Neural progenitor cell (in vitro differentiated cells): ENCODE measurements at regions not wholly inside any gene's neighbourhood (a gene's known extent, or its start where the extent isn't known, plus 50 kb on each side); places are given as distances from the start of the nearest gene placed in this dataset.

Experiments
- DNase-seq: peaks from one replicate; pipeline ENCODE4 v3.0.0-alpha.2; 2016; ENCODE audit warnings: low spot score
- H2AFZ ChIP-seq: fragments of 200-600 bp; sonication (generic); replicated peaks from 2 replicates; pipeline ENCODE4 v1.6.1; 2016; ENCODE audit warnings: antibody characterized with exemption
- H3F3A ChIP-seq: fragments of 200-600 bp; sonication (generic); 2 replicates; pipeline ENCODE4 v1.6.1; 2016; ENCODE audit warnings: antibody characterized with exemption, low read depth
- H3K27ac ChIP-seq: fragments of 200-600 bp; sonication (generic); 2 replicates; pipeline ENCODE4 v1.5.1; 2016; ENCODE audit warnings: mild to moderate bottlenecking
- H3K27me3 ChIP-seq: fragments of 200-600 bp; sonication (generic); 2 replicates; pipeline ENCODE4 v1.6.1; 2016; ENCODE audit warnings: mild to moderate bottlenecking, moderate library complexity
- H3K36me3 ChIP-seq: fragments of 200-600 bp; sonication (generic); 2 replicates; pipeline ENCODE4 v1.5.1; 2016
- H3K4me1 ChIP-seq: fragments of 200-600 bp; sonication (generic); 2 replicates; pipeline ENCODE4 v1.6.1; 2016; ENCODE audit warnings: mixed run types
- H3K4me2 ChIP-seq: fragments of 200-600 bp; sonication (generic); 2 replicates; pipeline ENCODE4 v1.6.1; 2016
- H3K4me3 ChIP-seq: fragments of 200-600 bp; sonication (generic); 2 replicates; pipeline ENCODE4 v1.5.1; 2016
- H3K79me2 ChIP-seq: fragments of 200-600 bp; sonication (generic); 2 replicates; pipeline ENCODE4 v1.6.1; 2016; ENCODE audit warnings: low read depth
- H3K9ac ChIP-seq: fragments of 200-600 bp; sonication (generic); 2 replicates; pipeline ENCODE4 v1.6.1; 2016
- H3K9me3 ChIP-seq: fragments of 200-600 bp; sonication (generic); 2 replicates; pipeline ENCODE4 v1.5.1; 2016; ENCODE audit warnings: low read depth
- H4K20me1 ChIP-seq: fragments of 200-600 bp; sonication (generic); 2 replicates; pipeline ENCODE4 v1.6.1; 2016; ENCODE audit warnings: low read depth
- H3K27ac Mint-ChIP-seq: 3 replicates; pipeline ENCODE4 v1.8.0; 2021; ENCODE audit warnings: mixed read lengths
- H3K27me3 Mint-ChIP-seq: 2 replicates; pipeline ENCODE4 v1.8.0; 2022; ENCODE audit warnings: low read depth, mild to moderate bottlenecking, inconsistent platforms, moderate library complexity, mixed read lengths; ENCODE audit not compliant: insufficient read depth
- H3K36me3 Mint-ChIP-seq: 3 replicates; pipeline ENCODE4 v1.8.0; 2021; ENCODE audit warnings: mixed read lengths
- H3K4me1 Mint-ChIP-seq: 3 replicates; pipeline ENCODE4 v1.8.0; 2021; ENCODE audit warnings: mixed read lengths
- H3K4me3 Mint-ChIP-seq: 3 replicates; pipeline ENCODE4 v1.8.0; 2021; ENCODE audit warnings: mild to moderate bottlenecking, moderate library complexity, mixed read lengths
- H3K9me3 Mint-ChIP-seq: 3 replicates; pipeline ENCODE4 v1.8.0; 2020; ENCODE audit warnings: mixed read lengths
- CTCF ChIP-seq: fragments of 200-600 bp; sonication (generic); IDR thresholded peaks from 2 replicates; pipeline ENCODE4 v1.5.1; 2017; ENCODE audit warnings: antibody characterized with exemption, mild to moderate bottlenecking
- EZH2 ChIP-seq: fragments of 200-600 bp; sonication (generic); IDR thresholded peaks from 2 replicates; pipeline ENCODE4 v1.6.1; 2017; ENCODE audit warnings: antibody characterized with exemption, mild to moderate bottlenecking, moderate library complexity
- EZH2phosphoT487 ChIP-seq: fragments of 200-600 bp; sonication (generic); IDR thresholded peaks from 2 replicates; pipeline ENCODE4 v1.6.1; 2017; ENCODE audit warnings: antibody characterized with exemption

DNA sequence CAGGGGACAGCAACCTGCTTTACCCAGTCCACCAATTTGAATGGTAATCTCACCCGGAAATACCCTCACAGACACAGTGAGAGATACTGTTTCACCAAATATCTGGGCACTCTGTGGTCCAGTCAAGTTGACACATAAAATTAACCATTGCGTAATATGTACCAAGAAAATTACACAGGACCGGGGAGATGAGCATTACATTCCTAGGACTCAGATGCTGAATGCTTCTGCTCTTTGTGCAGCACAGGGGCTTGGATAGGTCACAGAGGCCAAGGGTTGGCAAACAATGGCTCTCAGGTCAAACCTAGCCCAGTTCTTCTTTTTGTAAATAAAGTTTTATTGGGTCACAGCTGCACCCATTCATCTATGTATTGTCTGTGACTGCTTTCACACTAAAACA is 557.2 kb downstream of the MN1 start:
- no peak overlapping the region for H3K9ac ChIP-seq
- H3K27ac Mint-ChIP-seq, result no peak overlapping the region
- H3K4me1 Mint-ChIP-seq, result peaks cover 75% of the 10 kb centered on the region
- H3F3A ChIP-seq, result no peaks in the 10 kb centered on the region
- DNase-seq, result no peak
- H3K27me3 ChIP-seq, result no peaks in the 10 kb centered on the region
- H3K36me3 Mint-ChIP-seq, result no peaks in the 10 kb centered on the region
- peaks cover 6% of the 10 kb centered on the region for H3K9me3 Mint-ChIP-seq
- H3K27ac ChIP-seq, result no peak overlapping the region
- H3K4me3 ChIP-seq, result no peak overlapping the region
- no peaks in the 10 kb centered on the region for H3K79me2 ChIP-seq
- H3K27me3 Mint-ChIP-seq, result peaks cover 26% of the 10 kb centered on the region
- no peak overlapping the region for H3K4me2 ChIP-seq
- H3K36me3 ChIP-seq, result no peaks in the 10 kb centered on the region
- TF ChIP-seq EZH2phosphoT487 (no peak), CTCF (no peak), EZH2 (no peak)
- no peak overlapping the region for H2AFZ ChIP-seq
- H3K9me3 ChIP-seq, result no peaks in the 10 kb centered on the region
- no peaks in the 10 kb centered on the region for H3K4me1 ChIP-seq
- no peaks in the 10 kb centered on the region for H4K20me1 ChIP-seq
- no peak overlapping the region for H3K4me3 Mint-ChIP-seq

DNA sequence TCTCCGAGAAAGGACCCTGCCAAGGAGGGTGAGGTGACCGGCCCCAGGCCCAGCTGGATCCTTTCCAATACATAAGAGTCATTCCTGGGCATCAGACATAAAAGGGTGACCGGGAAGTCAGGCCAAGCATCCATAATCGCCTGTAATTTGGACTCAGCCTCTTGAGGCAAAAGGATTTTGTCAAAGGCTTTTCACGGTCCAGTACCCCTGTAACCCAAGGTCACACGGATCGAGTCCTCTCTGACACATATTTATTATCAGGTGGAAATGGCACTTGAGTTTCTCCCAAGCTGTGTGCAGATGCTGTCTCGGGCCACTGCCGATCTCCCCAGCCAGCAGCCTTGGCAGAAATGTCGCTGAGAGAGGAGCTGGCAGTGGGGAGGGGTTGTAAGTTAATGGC is 556.5 kb downstream of the MN1 start:
- no peaks in the 10 kb centered on the region for H3K4me1 ChIP-seq
- Mint-ChIP-seq H3K4me3 (peak overlapping the region; percentile 39), H3K27ac (peak overlapping the region; percentile 30), H3K9me3 (peaks cover 6% of the 10 kb centered on the region), H3K36me3 (no peaks in the 10 kb centered on the region), H3K27me3 (peaks cover 24% of the 10 kb centered on the region), H3K4me1 (peaks cover 68% of the 10 kb centered on the region)
- H3K79me2 ChIP-seq, result no peaks in the 10 kb centered on the region
- no peak overlapping the region for H2AFZ ChIP-seq
- H3K36me3 ChIP-seq, result no peaks in the 10 kb centered on the region
- no peaks in the 10 kb centered on the region for H3K27me3 ChIP-seq
- H3K4me3 ChIP-seq, result no peak overlapping the region
- H3K27ac ChIP-seq, result no peak overlapping the region
- no peaks in the 10 kb centered on the region for H3K9me3 ChIP-seq
- no peak for TF ChIP-seq CTCF
- TF ChIP-seq EZH2phosphoT487, result no peak
- no peak for TF ChIP-seq EZH2
- no peak for DNase-seq
- H3K9ac ChIP-seq, result no peak overlapping the region
- no peak overlapping the region for H3K4me2 ChIP-seq
- no peaks in the 10 kb centered on the region for H4K20me1 ChIP-seq
- H3F3A ChIP-seq, result no peaks in the 10 kb centered on the region

- H3K4me1 ChIP-seq, result no peaks in the 10 kb centered on the region
- Mint-ChIP-seq H3K27ac (peak overlapping the region; percentile 5), H3K9me3 (peaks cover 6% of the 10 kb centered on the region), H3K27me3 (peaks cover 18% of the 10 kb centered on the region), H3K4me3 (peak overlapping the region; percentile 2), H3K36me3 (no peaks in the 10 kb centered on the region), H3K4me1 (peaks cover 61% of the 10 kb centered on the region)
- no peaks in the 10 kb centered on the region for H3K79me2 ChIP-seq
- H3K9ac ChIP-seq, result no peak overlapping the region
- H3K36me3 ChIP-seq, result no peaks in the 10 kb centered on the region
- TF ChIP-seq EZH2phosphoT487 (no peak), CTCF (no peak), EZH2 (no peak)
- H4K20me1 ChIP-seq, result no peaks in the 10 kb centered on the region
- no peak overlapping the region for H3K27ac ChIP-seq
- H3K4me2 ChIP-seq, result no peak overlapping the region
- DNase-seq, result no peak
- no peak overlapping the region for H3K4me3 ChIP-seq
- H2AFZ ChIP-seq, result no peak overlapping the region
- no peaks in the 10 kb centered on the region for H3F3A ChIP-seq
- no peaks in the 10 kb centered on the region for H3K27me3 ChIP-seq
- no peaks in the 10 kb centered on the region for H3K9me3 ChIP-seq
Measured at GRCh38 chr22:27246558-27246957, 555.0 kb downstream of the MN1 start.
